Stimulated activated CD8-positive, alpha-beta memory T cell treated with anti-CD3 and anti-CD28 coated beads, Interleukin-4, amount 100 ng/mL, for 4 hours (primary cell): ENCODE measurements at regions not wholly inside any gene's neighbourhood (a gene's known extent, or its start where the extent isn't known, plus 50 kb on each side); places are given as distances from the start of the nearest gene placed in this dataset.

Source experiments
- DNase-seq, 2 donors: peaks; one replicate each; pipeline ENCODE4 v3.0.0-alpha.2; 2020; ENCODE audit warnings: low read depth in 2 of 2, low spot score in 1 of 2

- no peak for DNase-seq
These were observed 120.2 kb downstream of the EMP1 start for GRCh38 chr12:13316587-13317246.

DNA sequence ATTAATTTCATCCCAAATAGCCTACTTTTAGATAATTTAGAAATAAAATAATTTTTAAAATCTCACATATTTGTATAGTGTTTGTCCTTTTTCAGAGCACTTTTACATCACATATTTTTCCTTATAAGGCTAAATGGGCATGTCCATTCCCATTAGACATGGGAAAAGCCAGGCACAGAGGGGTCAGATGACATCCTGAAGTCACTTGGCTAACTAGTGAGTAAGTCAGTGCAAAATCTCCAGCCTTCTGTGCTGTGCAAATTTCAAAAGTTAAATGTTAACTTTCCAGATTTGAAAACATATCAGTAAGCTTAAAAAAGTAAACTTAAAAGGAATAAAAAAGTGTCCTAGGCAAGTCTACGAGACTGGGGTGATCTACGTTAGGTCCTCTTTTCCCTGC, 117.4 kb downstream of the EMP1 start:
- no peak for DNase-seq

DNA sequence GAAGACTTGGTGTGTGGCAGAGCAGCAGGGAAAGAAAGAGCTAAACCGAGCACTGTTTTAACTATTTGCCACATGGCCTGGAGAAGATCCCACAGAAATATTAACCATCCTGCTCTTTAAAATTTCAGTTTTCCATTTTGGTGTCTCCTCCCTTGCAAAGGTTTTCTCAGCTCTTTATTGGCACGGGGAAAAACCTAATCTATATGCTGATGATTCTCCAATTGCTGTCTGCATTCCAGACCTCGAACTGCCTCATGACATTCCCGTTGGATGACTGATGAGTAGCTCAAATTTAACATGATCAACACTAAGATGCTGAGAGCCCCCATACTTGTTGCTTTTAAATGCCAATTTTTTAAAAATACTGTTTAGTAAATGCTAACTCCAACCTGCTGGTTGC, 115.0 kb downstream of the EMP1 start:
- no peak for DNase-seq

GRCh38 chr12:13307143-13307816, 110.8 kb downstream of the EMP1 start:
- no peak for DNase-seq

- no peak for DNase-seq
These were observed 108.4 kb downstream of the EMP1 start for GRCh38 chr12:13304924-13305323.

GRCh38 chr12:13299457-13299856, 102.9 kb downstream of the EMP1 start:
- no peak for DNase-seq

DNA sequence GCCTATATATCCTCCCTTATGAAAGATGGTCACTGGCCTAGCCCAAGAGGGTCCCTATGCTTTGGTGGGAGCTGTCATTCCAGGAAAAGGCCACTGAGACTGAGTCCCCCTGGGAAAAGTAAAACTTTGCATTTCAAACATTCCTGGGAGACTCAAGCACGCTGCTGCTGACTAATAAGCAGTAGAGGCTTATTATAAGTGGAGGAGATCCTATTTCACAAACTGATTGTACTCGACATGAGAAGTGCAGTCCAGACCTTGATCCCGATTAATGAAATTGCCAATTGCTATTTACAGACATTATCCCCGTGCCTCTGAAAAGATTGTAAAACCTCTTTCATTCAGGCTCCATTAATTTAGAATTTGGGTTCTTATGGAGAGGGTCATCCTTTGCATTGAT, 96.6 kb downstream of the EMP1 start:
- DNase-seq: no peak

DNA sequence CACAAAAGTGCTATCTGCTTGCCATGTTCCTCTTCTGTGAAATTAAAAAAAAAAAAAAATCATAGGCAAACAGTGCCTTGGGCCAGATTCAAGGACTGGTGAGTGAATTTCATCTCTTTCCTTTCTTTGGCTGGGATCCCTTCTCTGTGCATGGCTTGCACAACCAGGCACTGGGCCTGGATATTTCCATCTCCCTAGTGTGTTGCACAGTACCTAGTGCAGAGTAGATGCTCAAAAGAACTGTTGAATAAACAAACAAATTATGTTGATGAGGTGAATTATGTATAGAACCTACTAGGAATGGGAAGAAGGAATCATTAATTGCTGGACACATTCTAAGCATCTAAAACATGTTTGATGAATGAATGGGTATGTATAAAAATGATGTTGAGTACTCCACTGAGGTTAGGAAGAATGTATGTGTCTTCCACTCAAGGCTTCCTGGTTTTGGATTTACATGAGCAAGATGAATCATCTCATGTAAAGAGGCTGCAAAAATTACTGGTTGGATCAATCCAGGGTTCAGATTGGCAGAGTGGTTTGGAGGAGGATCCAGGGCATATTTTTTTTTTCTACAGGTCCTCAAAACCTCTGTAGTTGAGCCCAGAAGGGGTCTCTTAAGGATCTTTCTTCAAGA, 93.2 kb downstream of the EMP1 start:
- no peak for DNase-seq

GRCh38 chr12:13288937-13289652, 92.6 kb downstream of the EMP1 start:
- DNase-seq: no peak

- DNase-seq: no peak
These were observed 92.0 kb downstream of the EMP1 start for GRCh38 chr12:13288501-13288900.

DNA sequence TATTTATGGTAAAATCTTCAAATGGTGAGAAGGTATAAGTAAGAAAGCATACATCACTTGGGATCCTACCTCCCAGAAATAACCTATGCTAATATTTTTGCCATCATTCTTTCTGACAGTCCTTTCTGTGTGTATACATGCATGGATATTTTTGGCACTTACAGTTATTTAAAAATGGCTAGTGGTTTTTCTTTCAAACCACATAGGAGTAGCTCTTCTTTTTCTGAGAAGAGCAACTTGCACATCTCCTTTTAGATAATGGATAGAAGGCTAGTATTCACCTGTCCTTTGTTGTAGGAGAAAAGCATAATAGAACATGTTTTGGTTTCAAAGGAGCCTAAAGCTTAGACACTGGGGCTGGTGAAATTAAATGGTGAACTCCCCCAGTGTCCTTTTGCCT, 87.3 kb downstream of the EMP1 start:
- DNase-seq: no peak

DNA sequence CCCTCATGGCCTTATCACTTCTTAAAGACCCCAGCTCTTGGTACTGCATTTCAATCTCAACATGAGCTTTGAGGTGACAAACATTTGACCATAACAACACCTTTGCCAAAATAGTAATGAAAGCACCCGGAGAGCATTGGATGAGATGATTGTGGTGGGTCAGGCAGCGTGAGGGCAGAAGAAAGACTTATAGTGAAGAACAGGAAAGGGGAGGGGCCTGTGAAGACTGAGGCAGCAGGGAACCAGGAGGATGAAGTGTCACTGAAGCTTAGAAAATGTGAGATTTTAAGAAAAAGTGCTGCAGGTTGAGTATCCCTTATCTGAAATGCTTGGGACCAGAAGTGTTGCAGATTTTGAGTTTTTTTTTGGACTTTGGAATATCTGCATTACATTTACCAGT, 86.3 kb downstream of the EMP1 start:
- DNase-seq: no peak

GRCh38 chr12:13278249-13278787, 81.8 kb downstream of the EMP1 start:
- peak in 1 of 2 donors; percentile 2 for DNase-seq

DNA sequence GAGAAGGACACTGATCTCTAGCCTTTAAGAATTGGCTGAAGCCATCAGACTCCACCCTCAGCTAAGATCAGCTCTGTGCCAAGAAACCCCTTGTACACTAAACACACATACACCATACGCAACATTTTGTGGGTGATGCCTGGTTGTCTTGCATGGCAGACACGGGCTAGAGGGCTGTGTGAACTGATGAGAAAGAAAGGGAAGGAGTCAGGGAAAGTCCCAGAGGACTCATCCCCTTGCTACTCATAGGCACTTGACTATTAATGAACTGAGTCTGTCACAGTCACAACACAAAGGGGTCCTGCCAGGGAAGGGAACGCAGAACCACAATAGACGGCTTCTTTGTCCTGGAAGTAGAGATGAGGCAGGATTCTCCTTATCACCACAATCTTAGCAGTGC, 80.8 kb downstream of the EMP1 start:
- DNase-seq: no peak

- no peak for DNase-seq
These were observed 78.9 kb downstream of the EMP1 start for GRCh38 chr12:13275241-13276085.

DNA sequence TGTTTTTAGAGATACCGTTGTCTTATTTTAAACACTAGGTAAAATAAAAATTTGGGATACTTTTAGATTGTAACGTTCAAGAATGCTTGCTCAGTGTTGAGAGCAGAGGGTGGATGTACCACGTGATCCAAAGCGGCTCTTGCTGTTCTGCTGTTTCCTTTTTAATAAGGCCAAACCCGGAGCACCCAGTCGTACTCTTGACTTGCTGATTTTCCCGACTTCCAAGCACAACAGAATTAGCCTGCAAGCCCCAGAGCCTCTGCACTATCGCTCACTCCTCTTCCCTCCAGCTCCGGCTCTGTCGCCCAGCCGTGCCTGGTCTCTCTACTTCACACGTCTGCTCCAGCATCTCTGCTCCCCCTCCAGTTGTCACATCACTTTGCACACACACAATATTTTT, 77.3 kb downstream of the EMP1 start:
- no peak for DNase-seq

DNA sequence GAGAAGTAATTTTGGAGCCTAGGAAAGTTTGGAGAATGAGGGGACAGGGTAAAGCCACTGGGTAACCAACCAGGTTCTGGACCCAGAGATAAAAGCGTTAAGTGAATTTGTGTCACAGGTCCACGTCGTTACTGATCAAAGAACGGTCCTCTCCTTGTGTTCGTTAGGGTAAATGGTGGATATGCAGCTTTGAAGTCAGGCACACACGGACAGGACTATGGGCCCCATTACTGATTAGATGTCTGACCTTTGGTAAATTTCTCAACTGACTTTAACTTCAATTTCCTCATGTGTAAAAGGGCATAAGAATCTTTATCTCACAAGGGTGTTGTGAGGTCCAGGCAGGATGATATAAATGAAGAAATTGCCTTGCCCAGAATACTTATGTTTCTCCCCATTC, 76.6 kb downstream of the EMP1 start:
- DNase-seq: no peak

- no peak for DNase-seq
These were observed 74.3 kb downstream of the EMP1 start for GRCh38 chr12:13270817-13271216.
